HEK293 (cell line): ENCODE measurements at regions not wholly inside any gene's neighbourhood (a gene's known extent, or its start where the extent isn't known, plus 50 kb on each side); places are given as distances from the start of the nearest gene placed in this dataset.

Experiments used
- CTCF ChIP-seq: fragments of 450-650 bp; formaldehyde crosslinking; IDR thresholded peaks from 2 replicates; pipeline ENCODE4 v1.5.1; 2016; ENCODE audit warnings: missing biosample characterization, missing genetic modification characterization
- REST ChIP-seq: fragments of 450-650 bp; formaldehyde crosslinking; IDR thresholded peaks from 2 replicates; pipeline ENCODE4 v1.5.1; 2016; ENCODE audit warnings: missing biosample characterization, missing genetic modification characterization
- ZNF274 ChIP-seq, 2 experiments: fragments of 200-500 bp in 1 of 2; fragments of 450-650 bp in 1 of 2; sonication (Bioruptor generic) in 1 of 2; formaldehyde crosslinking in 1 of 2; IDR thresholded peaks; 2 replicates each; pipeline versions ENCODE4 v1.5.1 to v1.6.1; 2014 to 2016; ENCODE audit warnings: borderline replicate concordance in 1 of 2, inconsistent platforms in 1 of 2, low read length in 1 of 2, missing biosample characterization in 1 of 2, missing genetic modification characterization in 1 of 2
- ZNF530 ChIP-seq: fragments of 450-650 bp; formaldehyde crosslinking; IDR thresholded peaks from 2 replicates; pipeline ENCODE4 v1.5.1; 2016; ENCODE audit warnings: low read depth, missing biosample characterization, missing genetic modification characterization
- TF ChIP-seq, protein P1 (sequence below): fragments of 450-650 bp; formaldehyde crosslinking; IDR thresholded peaks from 2 replicates; pipeline ENCODE4 v1.5.1; 2016; ENCODE audit warnings: missing biosample characterization, missing genetic modification characterization, low read depth

DNA sequence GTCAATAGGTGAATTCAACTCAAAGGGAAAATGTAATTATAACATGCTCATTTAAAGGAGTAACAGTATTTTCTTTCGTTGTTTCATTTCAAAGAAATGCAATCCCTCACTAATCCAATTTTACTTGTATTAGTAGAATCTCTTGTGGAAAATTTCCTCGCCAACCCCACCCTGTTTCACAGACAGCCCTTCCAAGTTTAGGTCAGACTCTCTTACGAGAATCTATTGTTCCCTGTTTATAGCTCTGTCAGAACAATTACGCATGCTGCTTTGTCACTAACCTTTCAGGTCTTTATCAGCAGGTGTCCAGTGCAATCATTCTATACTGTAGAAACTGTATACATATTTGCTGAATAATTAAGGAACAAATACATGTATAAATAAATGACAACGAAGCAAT is 657.8 kb upstream of the LINC00305 start:
- TF ChIP-seq CTCF (tag by site-specific recombination), result no peak
- no peak for TF ChIP-seq ZNF530 (tag by site-specific recombination)
- no peak for TF ChIP-seq REST (tag by site-specific recombination)
- TF ChIP-seq, protein P1, sequence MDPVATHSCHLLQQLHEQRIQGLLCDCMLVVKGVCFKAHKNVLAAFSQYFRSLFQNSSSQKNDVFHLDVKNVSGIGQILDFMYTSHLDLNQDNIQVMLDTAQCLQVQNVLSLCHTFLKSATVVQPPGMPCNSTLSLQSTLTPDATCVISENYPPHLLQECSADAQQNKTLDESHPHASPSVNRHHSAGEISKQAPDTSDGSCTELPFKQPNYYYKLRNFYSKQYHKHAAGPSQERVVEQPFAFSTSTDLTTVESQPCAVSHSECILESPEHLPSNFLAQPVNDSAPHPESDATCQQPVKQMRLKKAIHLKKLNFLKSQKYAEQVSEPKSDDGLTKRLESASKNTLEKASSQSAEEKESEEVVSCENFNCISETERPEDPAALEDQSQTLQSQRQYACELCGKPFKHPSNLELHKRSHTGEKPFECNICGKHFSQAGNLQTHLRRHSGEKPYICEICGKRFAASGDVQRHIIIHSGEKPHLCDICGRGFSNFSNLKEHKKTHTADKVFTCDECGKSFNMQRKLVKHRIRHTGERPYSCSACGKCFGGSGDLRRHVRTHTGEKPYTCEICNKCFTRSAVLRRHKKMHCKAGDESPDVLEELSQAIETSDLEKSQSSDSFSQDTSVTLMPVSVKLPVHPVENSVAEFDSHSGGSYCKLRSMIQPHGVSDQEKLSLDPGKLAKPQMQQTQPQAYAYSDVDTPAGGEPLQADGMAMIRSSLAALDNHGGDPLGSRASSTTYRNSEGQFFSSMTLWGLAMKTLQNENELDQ (tag by site-specific recombination), result no peak
- no peak for TF ChIP-seq ZNF274 (IDR thresholded peaks at IDR 0.05; ENCODE audit: low read length)
- no peak for TF ChIP-seq ZNF274 (tag by site-specific recombination; IDR thresholded peaks at IDR 0.05; ENCODE audit: borderline replicate concordance)
